IMR-90 (cell line): ENCODE measurements at regions not wholly inside any gene's neighbourhood (a gene's known extent, or its start where the extent isn't known, plus 50 kb on each side); places are given as distances from the start of the nearest gene placed in this dataset.

Source experiments
- CEBPB ChIP-seq: IDR thresholded peaks from 2 replicates; pipeline ENCODE4 v1.6.1; 2012; ENCODE audit warnings: low read depth, low read length, improper control_type of control experiment
- CHD1 ChIP-seq: IDR thresholded peaks from 2 replicates; pipeline ENCODE4 v1.6.1; 2012; ENCODE audit warnings: low read depth, low read length, improper control_type of control experiment
- CTCF ChIP-seq: conservative IDR thresholded peaks from 2 replicates; pipeline ENCODE4 v1.5.1; 2012; ENCODE audit warnings: mild to moderate bottlenecking, low read depth, low read length, improper control_type of control experiment
- FOS ChIP-seq: fragments of 150-350 bp; IDR thresholded peaks from 2 replicates; pipeline ENCODE4 v1.6.1; 2016; ENCODE audit warnings: low read depth, low read length
- MXI1 ChIP-seq: IDR thresholded peaks from 2 replicates; pipeline ENCODE4 v1.6.1; 2012; ENCODE audit warnings: low read depth, mild to moderate bottlenecking, low read length, moderate library complexity, borderline replicate concordance
- NFE2L2 ChIP-seq: fragments of 150-350 bp; IDR thresholded peaks from 2 replicates; pipeline ENCODE4 v1.6.1; 2016; ENCODE audit warnings: low read depth, mild to moderate bottlenecking, low read length
- POLR2A ChIP-seq: IDR thresholded peaks from 2 replicates; pipeline ENCODE4 v1.6.1; 2012; ENCODE audit warnings: mild to moderate bottlenecking, low read depth, low read length
- RAD21 ChIP-seq: IDR thresholded peaks from 2 replicates; pipeline ENCODE4 v1.6.1; 2012; ENCODE audit warnings: low read length, improper control_type of control experiment
- RCOR1 ChIP-seq: IDR thresholded peaks from 2 replicates; pipeline ENCODE4 v1.6.1; 2012; ENCODE audit warnings: mild to moderate bottlenecking, low read length, improper control_type of control experiment; ENCODE audit not compliant: insufficient replicate concordance
- SMC3 ChIP-seq: fragments of 150-350 bp; IDR thresholded peaks from 2 replicates; pipeline ENCODE4 v1.6.1; 2016; ENCODE audit warnings: low read depth, mild to moderate bottlenecking, antibody characterized with exemption, low read length, moderate library complexity

GRCh38 chr4:160251522-160252170 is 1148.8 kb downstream of the RAPGEF2 start:
- TF ChIP-seq RCOR1 (no peak), CEBPB (no peak), POLR2A (no peak), CTCF (no peak), NFE2L2 (no peak), SMC3 (no peak), RAD21 (no peak), FOS (no peak), CHD1 (no peak), MXI1 (no peak)
